ENCODE measurements at regions not wholly inside any gene's neighbourhood (a gene's known extent, or its start where the extent isn't known, plus 50 kb on each side); places are given as distances from the start of the nearest gene placed in this dataset.
"Not testable (repeated sequence)": the region's sequence is repeated elsewhere in the genome, so short reads cannot be mapped to it uniquely, and the experiment has no call there.

GRCh38 chr9:28086881-28087280 lies 513.6 kb upstream of the C9orf72 start:
- H3K9me3 ChIP-seq (ENCODE audit: control insufficient read depth, insufficient read depth, low read length), result no peaks in the 10 kb centered on the region
- no peaks in the 10 kb centered on the region for H3K36me3 ChIP-seq (ENCODE audit: insufficient read depth, low read length)
- H3K4me1 ChIP-seq (ENCODE audit: insufficient read depth, low read length), result no peaks in the 10 kb centered on the region
- no peak overlapping the region for H3K9ac ChIP-seq (ENCODE audit: low read depth, low read length)

- Histone ChIP-seq H3K9me3 (ENCODE audit: control insufficient read depth, insufficient read depth, low read length) (no peaks in the 10 kb centered on the region), H3K36me3 (ENCODE audit: insufficient read depth, low read length) (no peaks in the 10 kb centered on the region), H3K4me1 (ENCODE audit: insufficient read depth, low read length) (no peaks in the 10 kb centered on the region), H3K9ac (ENCODE audit: low read depth, low read length) (no peak overlapping the region)
These were observed 520.0 kb upstream of the C9orf72 start for GRCh38 chr9:28092981-28093936.

- H3K9me3 ChIP-seq (ENCODE audit: control insufficient read depth, insufficient read depth, low read length), result no peaks in the 10 kb centered on the region
- no peaks in the 10 kb centered on the region for H3K36me3 ChIP-seq (ENCODE audit: insufficient read depth, low read length)
- no peaks in the 10 kb centered on the region for H3K4me1 ChIP-seq (ENCODE audit: insufficient read depth, low read length)
- no peak overlapping the region for H3K9ac ChIP-seq (ENCODE audit: low read depth, low read length)
These were observed 528.2 kb upstream of the C9orf72 start for GRCh38 chr9:28101509-28101908.

GRCh38 chr9:28105001-28105400 lies 531.7 kb upstream of the C9orf72 start:
- Histone ChIP-seq H3K9me3 (ENCODE audit: control insufficient read depth, insufficient read depth, low read length) (no peaks in the 10 kb centered on the region), H3K9ac (ENCODE audit: low read depth, low read length) (no peak overlapping the region), H3K36me3 (ENCODE audit: insufficient read depth, low read length) (no peaks in the 10 kb centered on the region), H3K4me1 (ENCODE audit: insufficient read depth, low read length) (no peaks in the 10 kb centered on the region)

- H3K9me3 ChIP-seq (ENCODE audit: control insufficient read depth, insufficient read depth, low read length), result no peaks in the 10 kb centered on the region
- no peak overlapping the region for H3K9ac ChIP-seq (ENCODE audit: low read depth, low read length)
- no peaks in the 10 kb centered on the region for H3K36me3 ChIP-seq (ENCODE audit: insufficient read depth, low read length)
- H3K4me1 ChIP-seq (ENCODE audit: insufficient read depth, low read length), result no peaks in the 10 kb centered on the region
These were observed 546.9 kb upstream of the C9orf72 start for GRCh38 chr9:28120184-28120583.

GRCh38 chr9:28120626-28121025 lies 547.3 kb upstream of the C9orf72 start:
- Histone ChIP-seq H3K9ac (ENCODE audit: low read depth, low read length) (no peak overlapping the region), H3K36me3 (ENCODE audit: insufficient read depth, low read length) (no peaks in the 10 kb centered on the region), H3K9me3 (ENCODE audit: control insufficient read depth, insufficient read depth, low read length) (no peaks in the 10 kb centered on the region), H3K4me1 (ENCODE audit: insufficient read depth, low read length) (no peaks in the 10 kb centered on the region)

GRCh38 chr9:28121366-28121765 lies 548.1 kb upstream of the C9orf72 start:
- no peaks in the 10 kb centered on the region for H3K36me3 ChIP-seq (ENCODE audit: insufficient read depth, low read length)
- no peaks in the 10 kb centered on the region for H3K9me3 ChIP-seq (ENCODE audit: control insufficient read depth, insufficient read depth, low read length)
- H3K4me1 ChIP-seq (ENCODE audit: insufficient read depth, low read length), result no peaks in the 10 kb centered on the region
- no peak overlapping the region for H3K9ac ChIP-seq (ENCODE audit: low read depth, low read length)

GRCh38 chr9:28124917-28125316 lies 551.6 kb upstream of the C9orf72 start:
- no peaks in the 10 kb centered on the region for H3K4me1 ChIP-seq (ENCODE audit: insufficient read depth, low read length)
- H3K9ac ChIP-seq (ENCODE audit: low read depth, low read length), result no peak overlapping the region
- no peaks in the 10 kb centered on the region for H3K36me3 ChIP-seq (ENCODE audit: insufficient read depth, low read length)
- no peaks in the 10 kb centered on the region for H3K9me3 ChIP-seq (ENCODE audit: control insufficient read depth, insufficient read depth, low read length)

- Histone ChIP-seq H3K9ac (ENCODE audit: low read depth, low read length) (no peak overlapping the region), H3K4me1 (ENCODE audit: insufficient read depth, low read length) (no peaks in the 10 kb centered on the region), H3K9me3 (ENCODE audit: control insufficient read depth, insufficient read depth, low read length) (no peaks in the 10 kb centered on the region), H3K36me3 (ENCODE audit: insufficient read depth, low read length) (no peaks in the 10 kb centered on the region)
These were observed 553.8 kb upstream of the C9orf72 start for GRCh38 chr9:28127101-28127500.

- no peak overlapping the region for H3K9ac ChIP-seq (ENCODE audit: low read depth, low read length)
- no peaks in the 10 kb centered on the region for H3K9me3 ChIP-seq (ENCODE audit: control insufficient read depth, insufficient read depth, low read length)
- peaks cover 13% of the 10 kb centered on the region; the same call in 1 of the 2 replicates for H3K4me1 ChIP-seq (ENCODE audit: insufficient read depth, low read length)
- no peaks in the 10 kb centered on the region for H3K36me3 ChIP-seq (ENCODE audit: insufficient read depth, low read length)
These were observed 561.2 kb upstream of the C9orf72 start for GRCh38 chr9:28134446-28134976.

- peaks cover 13% of the 10 kb centered on the region; the same call in 1 of the 2 replicates for H3K4me1 ChIP-seq (ENCODE audit: insufficient read depth, low read length)
- no peaks in the 10 kb centered on the region for H3K36me3 ChIP-seq (ENCODE audit: insufficient read depth, low read length)
- H3K9me3 ChIP-seq (ENCODE audit: control insufficient read depth, insufficient read depth, low read length), result no peaks in the 10 kb centered on the region
- no peak overlapping the region for H3K9ac ChIP-seq (ENCODE audit: low read depth, low read length)
These were observed 562.3 kb upstream of the C9orf72 start for GRCh38 chr9:28135549-28135948.

- H3K9ac ChIP-seq (ENCODE audit: low read depth, low read length), result no peak overlapping the region
- H3K9me3 ChIP-seq (ENCODE audit: control insufficient read depth, insufficient read depth, low read length), result no peaks in the 10 kb centered on the region
- no peaks in the 10 kb centered on the region for H3K36me3 ChIP-seq (ENCODE audit: insufficient read depth, low read length)
- peaks cover 13% of the 10 kb centered on the region; the same call in 1 of the 2 replicates for H3K4me1 ChIP-seq (ENCODE audit: insufficient read depth, low read length)
These were observed 562.8 kb upstream of the C9orf72 start for GRCh38 chr9:28136113-28136512.

GRCh38 chr9:28147430-28147829 lies 574.1 kb upstream of the C9orf72 start:
- not testable (repeated sequence) for H3K9ac ChIP-seq (ENCODE audit: low read depth, low read length); H3K9me3 ChIP-seq (ENCODE audit: control insufficient read depth, insufficient read depth, low read length); H3K36me3 ChIP-seq (ENCODE audit: insufficient read depth, low read length); H3K4me1 ChIP-seq (ENCODE audit: insufficient read depth, low read length)

- H3K36me3 ChIP-seq (ENCODE audit: insufficient read depth, low read length); H3K9me3 ChIP-seq (ENCODE audit: control insufficient read depth, insufficient read depth, low read length); H3K4me1 ChIP-seq (ENCODE audit: insufficient read depth, low read length); H3K9ac ChIP-seq (ENCODE audit: low read depth, low read length): not testable (repeated sequence)
These were observed 574.8 kb upstream of the C9orf72 start for GRCh38 chr9:28147923-28148597.
